OCI-LY3 (cell line): ENCODE measurements at regions not wholly inside any gene's neighbourhood (a gene's known extent, or its start where the extent isn't known, plus 50 kb on each side); places are given as distances from the start of the nearest gene placed in this dataset.

ENCODE experiments used
- H2AFZ ChIP-seq: fragments of 200-600, 300-600 bp; shearing (Covaris generic); 2 replicates; pipeline ENCODE4 v1.6.0; 2014; ENCODE audit warnings: antibody characterized with exemption, low read depth, low read length
- H3K27ac ChIP-seq: fragments of 200-600, 300-600 bp; sonication (generic); 2 replicates; pipeline ENCODE4 v1.5.1; 2014; ENCODE audit warnings: mild to moderate bottlenecking, low read length, moderate library complexity, mixed read lengths
- H3K27me3 ChIP-seq: fragments of 200-600, 300-600 bp; sonication (generic); 2 replicates; pipeline ENCODE4 v1.6.1; 2014; ENCODE audit warnings: low read depth, low read length, mixed read lengths
- H3K36me3 ChIP-seq: fragments of 200-600, 300-600 bp; sonication (generic); replicated peaks from 2 replicates; pipeline ENCODE3; 2014; ENCODE audit warnings: low read depth, low read length, mixed read lengths
- H3K4me1 ChIP-seq: fragments of 300-600, 200-600 bp; sonication (generic); 2 replicates; pipeline ENCODE4 v1.6.1; 2014; ENCODE audit warnings: low read length, mixed read lengths
- H3K4me2 ChIP-seq: fragments of 200-600, 300-600 bp; sonication (generic); 2 replicates; pipeline ENCODE4 v1.6.1; 2014; ENCODE audit warnings: low read length, mixed read lengths
- H3K4me3 ChIP-seq: fragments of 300-600, 200-600 bp; sonication (generic); 2 replicates; pipeline ENCODE4 v1.5.1; 2014; ENCODE audit warnings: antibody characterized with exemption, mild to moderate bottlenecking, low read length, moderate library complexity
- H3K79me2 ChIP-seq: fragments of 300-600, 200-600 bp; shearing (Covaris generic); 2 replicates; pipeline ENCODE4 v1.6.1; 2014; ENCODE audit warnings: mild to moderate bottlenecking, low read length, mixed read lengths
- H3K9ac ChIP-seq: fragments of 300-600, 200-600 bp; shearing (Covaris generic); 2 replicates; pipeline ENCODE4 v1.6.0; 2014; ENCODE audit warnings: mild to moderate bottlenecking, low read length, moderate library complexity
- H3K9me3 ChIP-seq: fragments of 200-600, 300-600 bp; shearing (Covaris generic); 2 replicates; pipeline ENCODE4 v1.6.1; 2014; ENCODE audit warnings: low read length, mixed read lengths; ENCODE audit not compliant: insufficient read depth
- H4K20me1 ChIP-seq: fragments of 200-600, 300-600 bp; sonication (generic); 2 replicates; pipeline ENCODE4 v1.6.1; 2016; ENCODE audit warnings: low read length, mixed read lengths; ENCODE audit not compliant: insufficient read depth
- EZH2phosphoT487 ChIP-seq: fragments of 200-600 bp; shearing (Covaris generic); IDR thresholded peaks from 2 replicates; pipeline ENCODE4 v1.6.1; 2018; ENCODE audit warnings: antibody characterized with exemption, mixed run types, low read depth
- TF ChIP-seq, protein P1 (sequence below): fragments of 200-600, 300-600 bp; sonication (generic); IDR thresholded peaks from 2 replicates; pipeline ENCODE4 v1.5.1; 2014; ENCODE audit warnings: antibody characterized with exemption, low read length, low read depth

DNA sequence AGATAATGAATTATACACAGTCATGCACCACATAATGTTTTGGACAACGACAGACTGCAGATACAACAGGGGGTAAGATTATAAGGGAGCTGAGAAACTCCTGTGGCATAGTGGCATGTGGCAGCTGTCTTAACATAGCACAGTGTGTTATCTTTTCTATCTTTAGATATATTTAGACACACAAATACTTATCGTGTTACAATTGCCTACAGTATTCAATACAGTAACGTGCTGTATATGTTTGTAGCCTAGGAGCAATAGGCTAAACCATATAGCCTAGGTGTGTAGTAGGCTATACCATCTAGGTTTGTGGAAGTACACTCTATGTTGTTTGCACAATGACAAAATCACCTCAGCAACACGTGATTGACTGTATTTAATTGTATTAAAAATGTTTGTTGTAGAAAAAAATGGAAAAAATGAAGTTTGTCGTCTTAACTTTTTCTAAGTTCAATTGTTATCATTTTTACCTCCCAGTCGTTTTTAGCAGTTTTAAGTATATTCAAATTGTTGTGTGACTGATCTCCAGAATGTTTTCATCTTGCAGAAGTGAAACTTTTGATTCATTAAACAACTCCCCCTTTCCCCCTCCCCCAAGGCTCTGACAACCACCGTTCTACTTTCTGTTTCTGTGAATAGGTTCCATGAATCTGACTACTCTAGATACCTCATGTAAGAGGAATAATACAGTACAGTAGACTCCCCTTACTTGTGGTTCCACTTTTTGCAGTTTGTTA is 351.0 kb upstream of the B3GALT2 start:
- no peak for TF ChIP-seq EZH2phosphoT487
- TF ChIP-seq, protein P1, sequence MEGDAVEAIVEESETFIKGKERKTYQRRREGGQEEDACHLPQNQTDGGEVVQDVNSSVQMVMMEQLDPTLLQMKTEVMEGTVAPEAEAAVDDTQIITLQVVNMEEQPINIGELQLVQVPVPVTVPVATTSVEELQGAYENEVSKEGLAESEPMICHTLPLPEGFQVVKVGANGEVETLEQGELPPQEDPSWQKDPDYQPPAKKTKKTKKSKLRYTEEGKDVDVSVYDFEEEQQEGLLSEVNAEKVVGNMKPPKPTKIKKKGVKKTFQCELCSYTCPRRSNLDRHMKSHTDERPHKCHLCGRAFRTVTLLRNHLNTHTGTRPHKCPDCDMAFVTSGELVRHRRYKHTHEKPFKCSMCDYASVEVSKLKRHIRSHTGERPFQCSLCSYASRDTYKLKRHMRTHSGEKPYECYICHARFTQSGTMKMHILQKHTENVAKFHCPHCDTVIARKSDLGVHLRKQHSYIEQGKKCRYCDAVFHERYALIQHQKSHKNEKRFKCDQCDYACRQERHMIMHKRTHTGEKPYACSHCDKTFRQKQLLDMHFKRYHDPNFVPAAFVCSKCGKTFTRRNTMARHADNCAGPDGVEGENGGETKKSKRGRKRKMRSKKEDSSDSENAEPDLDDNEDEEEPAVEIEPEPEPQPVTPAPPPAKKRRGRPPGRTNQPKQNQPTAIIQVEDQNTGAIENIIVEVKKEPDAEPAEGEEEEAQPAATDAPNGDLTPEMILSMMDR, result no peak
- peaks cover 45% of the 10 kb centered on the region for H3K4me1 ChIP-seq
- H3K27ac ChIP-seq, result peak overlapping the region; percentile 84
- H3K27me3 ChIP-seq, result no peaks in the 10 kb centered on the region
- peak overlapping the region; percentile 59 for H3K4me3 ChIP-seq
- no peaks in the 10 kb centered on the region for H4K20me1 ChIP-seq
- peak overlapping the region; percentile 47 for H3K9ac ChIP-seq
- peak overlapping the region; percentile 71 for H3K4me2 ChIP-seq
- H3K36me3 ChIP-seq, result peaks cover 12% of the 10 kb centered on the region
- 0 out of 2 replicates have a peak, but pooled peaks cover 6% of the 10 kb centered on the region for H3K9me3 ChIP-seq
- peak overlapping the region; percentile 58; the same call in 1 of the 2 replicates for H2AFZ ChIP-seq
- H3K79me2 ChIP-seq, result no peaks in the 10 kb centered on the region

- H3K4me2 ChIP-seq, result no peak overlapping the region
- H3K79me2 ChIP-seq, result no peaks in the 10 kb centered on the region
- H3K36me3 ChIP-seq, result peaks cover 2% of the 10 kb centered on the region
- H3K27me3 ChIP-seq, result no peaks in the 10 kb centered on the region
- no peak overlapping the region for H3K27ac ChIP-seq
- H4K20me1 ChIP-seq, result no peaks in the 10 kb centered on the region
- H3K9me3 ChIP-seq, result no peaks in the 10 kb centered on the region
- H3K4me1 ChIP-seq, result peaks cover 22% of the 10 kb centered on the region
- no peak for TF ChIP-seq EZH2phosphoT487
- TF ChIP-seq, protein P1, result no peak
- no peak overlapping the region for H3K9ac ChIP-seq
- no peak overlapping the region for H2AFZ ChIP-seq
- no peak overlapping the region for H3K4me3 ChIP-seq
Measured at GRCh38 chr1:193533853-193534252, 347.4 kb upstream of the B3GALT2 start.

DNA sequence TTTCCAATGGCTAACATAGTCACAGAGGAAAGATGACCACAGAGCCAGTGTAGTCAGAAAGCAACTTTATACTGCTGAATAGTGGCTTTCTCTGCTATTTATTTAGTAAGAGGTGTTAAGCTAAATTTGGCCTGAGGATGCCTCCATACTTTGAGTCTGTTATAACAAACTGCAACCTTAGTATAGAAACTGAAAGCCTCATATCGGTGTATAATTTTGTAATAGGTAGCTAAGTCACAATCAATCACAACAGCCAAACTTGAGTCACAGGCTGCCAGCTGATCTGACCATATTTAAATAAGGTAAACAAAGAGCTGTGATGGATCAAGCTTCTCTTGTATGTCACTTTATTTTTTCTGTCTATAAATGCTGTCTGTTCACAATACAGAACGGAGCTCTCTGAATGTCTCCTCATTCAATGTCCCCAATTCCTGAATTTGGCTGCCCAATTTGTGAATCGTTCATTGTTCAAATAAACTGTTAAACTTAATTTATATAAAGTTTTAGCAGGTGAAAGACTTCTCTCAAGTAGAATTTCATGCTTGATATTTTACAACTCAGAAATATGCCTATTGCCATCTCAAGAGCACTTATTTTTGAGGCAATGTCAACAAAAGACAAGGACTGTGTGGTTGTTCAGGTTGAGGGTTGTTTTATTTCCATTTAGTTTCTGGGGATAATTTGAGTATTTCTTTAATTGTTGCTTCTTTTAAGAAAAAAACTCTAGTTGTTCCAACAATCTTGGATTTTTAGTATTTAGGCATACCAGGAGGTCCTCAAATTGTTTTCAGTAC is 339.7 kb upstream of the B3GALT2 start:
- Histone ChIP-seq H2AFZ (no peak overlapping the region), H3K79me2 (no peaks in the 10 kb centered on the region), H3K9ac (no peak overlapping the region), H3K4me2 (no peak overlapping the region), H3K4me3 (no peak overlapping the region), H3K4me1 (no peaks in the 10 kb centered on the region), H3K9me3 (no peaks in the 10 kb centered on the region), H4K20me1 (no peaks in the 10 kb centered on the region), H3K27me3 (no peaks in the 10 kb centered on the region), H3K27ac (no peak overlapping the region), H3K36me3 (no peaks in the 10 kb centered on the region)
- no peak for TF ChIP-seq EZH2phosphoT487
- TF ChIP-seq, protein P1, result no peak

DNA sequence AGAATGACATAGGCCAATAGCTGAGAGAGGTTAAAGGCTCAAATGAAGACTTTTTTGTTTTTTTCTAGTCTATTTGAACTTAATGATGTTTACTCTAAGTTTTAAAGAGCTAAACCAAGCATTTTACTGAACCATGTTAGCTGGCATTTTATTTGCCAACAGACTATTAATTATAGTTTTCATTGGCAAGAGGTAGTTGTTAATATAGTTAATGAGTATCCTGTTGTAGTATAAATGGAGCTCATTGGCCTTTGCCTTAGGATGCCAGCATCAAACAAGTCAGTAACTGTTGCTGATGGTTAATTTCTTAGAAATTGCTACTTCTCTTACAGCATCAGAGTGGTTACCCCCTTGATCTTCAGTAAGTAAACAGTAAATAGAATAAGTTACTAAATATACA is 339.0 kb upstream of the B3GALT2 start:
- no peaks in the 10 kb centered on the region for H3K36me3 ChIP-seq
- H4K20me1 ChIP-seq, result no peaks in the 10 kb centered on the region
- no peak for TF ChIP-seq EZH2phosphoT487
- TF ChIP-seq, protein P1, result no peak
- H3K79me2 ChIP-seq, result no peaks in the 10 kb centered on the region
- H3K27ac ChIP-seq, result no peak overlapping the region
- H3K4me1 ChIP-seq, result no peaks in the 10 kb centered on the region
- no peaks in the 10 kb centered on the region for H3K9me3 ChIP-seq
- H3K27me3 ChIP-seq, result no peaks in the 10 kb centered on the region
- H3K4me2 ChIP-seq, result no peak overlapping the region
- H3K9ac ChIP-seq, result no peak overlapping the region
- no peak overlapping the region for H3K4me3 ChIP-seq
- no peak overlapping the region for H2AFZ ChIP-seq
